ENCODE measurements at regions not wholly inside any gene's neighbourhood (a gene's known extent, or its start where the extent isn't known, plus 50 kb on each side); places are given as distances from the start of the nearest gene placed in this dataset.

DNA sequence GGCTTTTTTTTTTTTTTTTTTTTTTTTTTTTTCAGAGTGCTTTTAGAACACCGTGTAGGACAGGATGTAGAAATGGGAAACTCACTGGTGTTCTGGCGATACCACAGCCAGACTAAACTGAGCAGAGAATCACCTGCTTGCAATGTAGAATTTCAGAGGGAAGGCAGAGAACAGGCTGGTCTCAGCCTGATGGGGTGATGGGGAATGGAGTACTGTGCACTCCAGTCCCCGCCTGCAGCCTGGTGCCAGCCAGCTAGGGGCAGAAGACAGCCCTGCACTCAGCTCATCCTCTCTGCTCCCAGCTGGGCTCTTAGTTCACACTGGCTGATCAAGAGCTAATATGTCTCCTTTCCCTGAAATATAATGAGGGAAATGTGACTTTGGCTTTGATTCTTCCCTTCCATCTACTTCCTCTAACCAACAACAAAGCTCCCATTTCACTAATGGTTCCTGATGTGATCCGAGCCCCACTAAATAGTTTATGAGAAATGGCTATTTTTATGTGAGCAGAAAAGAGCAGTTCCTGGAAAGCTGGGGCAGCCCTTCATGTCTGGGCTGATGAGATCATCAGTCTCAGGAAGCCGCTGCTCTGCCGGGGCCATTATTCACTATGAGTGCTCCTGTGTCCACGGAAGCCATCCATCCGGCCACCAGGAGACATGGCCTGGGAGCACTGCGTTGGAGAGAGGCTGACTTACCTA, 209.7 kb downstream of the GADD45G start:
- Histone ChIP-seq H3K4me1 (ENCODE audit: control insufficient read depth, insufficient read depth, low read length) (no peaks in the 10 kb centered on the region), H3K4me3 (ENCODE audit: low read length) (no peak overlapping the region), H3K9me3 (ENCODE audit: control insufficient read depth, insufficient read depth, low read length) (no peaks in the 10 kb centered on the region), H3K36me3 (ENCODE audit: control insufficient read depth, insufficient read depth, low read length) (no peaks in the 10 kb centered on the region), H3K27me3 (ENCODE audit: control insufficient read depth, insufficient read depth, low read length) (no peaks in the 10 kb centered on the region), H3K27ac (ENCODE audit: low read length) (no peak overlapping the region)
- no CpG with 5 or more reads among the region's 9 CpGs for WGBS (ENCODE audit: insufficient coverage, insufficient read length)
- no peak for DNase-seq (ENCODE audit: low read depth, low spot score)

DNA sequence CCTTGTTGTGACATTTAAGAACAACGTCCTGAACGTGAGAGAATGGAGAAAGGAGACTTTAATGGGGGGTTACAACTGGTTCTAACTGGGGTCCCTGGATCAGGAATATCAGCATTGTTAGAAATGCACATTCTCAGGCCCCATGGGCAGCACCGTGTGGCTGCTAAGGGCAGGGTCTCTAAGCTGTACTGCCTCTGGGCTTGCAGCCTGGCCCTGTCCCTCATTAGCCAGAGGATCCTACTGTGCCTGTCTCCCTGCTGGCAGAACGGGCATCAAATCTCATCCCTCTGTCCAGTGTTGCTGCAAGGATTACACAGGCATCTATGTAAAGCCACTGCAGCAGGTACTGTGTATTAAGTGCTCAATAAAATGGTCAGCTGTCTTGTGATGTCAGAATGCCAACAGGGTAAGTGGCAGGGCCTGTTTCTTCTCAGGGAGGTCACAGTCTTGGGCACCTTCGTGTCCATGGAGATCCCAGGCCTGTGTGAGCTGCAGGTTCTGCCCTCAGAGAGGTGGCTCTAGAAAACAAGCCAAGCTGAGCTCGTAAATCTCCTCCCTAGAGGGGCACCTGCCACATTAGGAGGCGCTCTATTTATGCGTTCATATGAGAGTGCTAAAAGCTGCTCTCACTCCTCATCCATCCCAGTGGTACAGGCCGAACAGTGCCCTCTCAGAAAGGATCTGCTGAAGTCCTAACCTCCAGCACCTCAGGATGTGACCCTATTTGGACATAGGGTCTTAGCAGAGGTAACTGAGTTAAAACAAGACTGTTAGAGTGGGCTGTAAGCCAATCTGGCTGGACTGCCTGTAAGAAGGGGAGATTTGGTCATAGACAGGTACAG, 210.5 kb downstream of the GADD45G start:
- Histone ChIP-seq H3K9me3 (ENCODE audit: control insufficient read depth, insufficient read depth, low read length) (no peaks in the 10 kb centered on the region), H3K36me3 (ENCODE audit: control insufficient read depth, insufficient read depth, low read length) (no peaks in the 10 kb centered on the region), H3K4me1 (ENCODE audit: control insufficient read depth, insufficient read depth, low read length) (no peaks in the 10 kb centered on the region), H3K27me3 (ENCODE audit: control insufficient read depth, insufficient read depth, low read length) (no peaks in the 10 kb centered on the region), H3K4me3 (ENCODE audit: low read length) (no peak overlapping the region), H3K27ac (ENCODE audit: low read length) (no peak overlapping the region)
- no peak for DNase-seq (ENCODE audit: low read depth, low spot score)
- no CpG with 5 or more reads among the region's 9 CpGs for WGBS (ENCODE audit: insufficient coverage, insufficient read length)

DNA sequence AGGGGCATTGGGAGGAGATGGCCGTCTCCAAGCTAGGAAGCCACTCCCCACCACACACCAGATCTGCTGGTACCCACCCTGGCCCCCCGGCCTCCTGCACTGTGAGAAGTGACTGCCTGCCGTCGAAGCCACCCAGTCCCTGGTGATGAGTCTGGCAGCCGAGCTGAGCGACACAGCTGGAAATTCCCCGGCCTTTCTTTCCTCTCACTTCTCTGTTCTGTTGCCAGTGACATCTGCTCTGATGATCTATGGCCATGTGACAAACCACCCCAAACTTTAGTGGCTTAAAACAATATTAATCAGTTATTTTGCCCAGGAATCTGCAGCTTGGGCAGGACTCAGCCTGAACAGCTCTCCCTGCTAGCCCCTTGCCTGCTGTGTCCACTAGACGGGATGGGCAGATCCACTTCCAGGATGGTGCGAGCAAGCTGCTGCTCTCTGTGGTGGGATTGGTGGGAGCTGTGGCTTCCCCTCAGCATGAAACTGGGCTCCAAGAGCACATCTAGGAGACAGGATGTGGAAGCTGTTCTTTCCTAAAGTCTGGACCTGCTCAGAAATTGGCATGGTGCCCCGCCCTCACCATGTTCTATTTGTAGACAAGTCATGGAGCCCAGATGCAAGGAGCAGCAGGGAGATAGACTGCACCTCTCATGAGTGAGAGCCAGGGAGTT, 211.2 kb downstream of the GADD45G start:
- Histone ChIP-seq H3K27ac (ENCODE audit: low read length) (no peak overlapping the region), H3K4me3 (ENCODE audit: low read length) (no peak overlapping the region), H3K36me3 (ENCODE audit: control insufficient read depth, insufficient read depth, low read length) (no peaks in the 10 kb centered on the region), H3K4me1 (ENCODE audit: control insufficient read depth, insufficient read depth, low read length) (no peaks in the 10 kb centered on the region), H3K27me3 (ENCODE audit: control insufficient read depth, insufficient read depth, low read length) (no peaks in the 10 kb centered on the region), H3K9me3 (ENCODE audit: control insufficient read depth, insufficient read depth, low read length) (no peaks in the 10 kb centered on the region)
- no peak for DNase-seq (ENCODE audit: low read depth, low spot score)
- WGBS (ENCODE audit: insufficient coverage, insufficient read length), result no CpG with 5 or more reads among the region's 10 CpGs

DNA sequence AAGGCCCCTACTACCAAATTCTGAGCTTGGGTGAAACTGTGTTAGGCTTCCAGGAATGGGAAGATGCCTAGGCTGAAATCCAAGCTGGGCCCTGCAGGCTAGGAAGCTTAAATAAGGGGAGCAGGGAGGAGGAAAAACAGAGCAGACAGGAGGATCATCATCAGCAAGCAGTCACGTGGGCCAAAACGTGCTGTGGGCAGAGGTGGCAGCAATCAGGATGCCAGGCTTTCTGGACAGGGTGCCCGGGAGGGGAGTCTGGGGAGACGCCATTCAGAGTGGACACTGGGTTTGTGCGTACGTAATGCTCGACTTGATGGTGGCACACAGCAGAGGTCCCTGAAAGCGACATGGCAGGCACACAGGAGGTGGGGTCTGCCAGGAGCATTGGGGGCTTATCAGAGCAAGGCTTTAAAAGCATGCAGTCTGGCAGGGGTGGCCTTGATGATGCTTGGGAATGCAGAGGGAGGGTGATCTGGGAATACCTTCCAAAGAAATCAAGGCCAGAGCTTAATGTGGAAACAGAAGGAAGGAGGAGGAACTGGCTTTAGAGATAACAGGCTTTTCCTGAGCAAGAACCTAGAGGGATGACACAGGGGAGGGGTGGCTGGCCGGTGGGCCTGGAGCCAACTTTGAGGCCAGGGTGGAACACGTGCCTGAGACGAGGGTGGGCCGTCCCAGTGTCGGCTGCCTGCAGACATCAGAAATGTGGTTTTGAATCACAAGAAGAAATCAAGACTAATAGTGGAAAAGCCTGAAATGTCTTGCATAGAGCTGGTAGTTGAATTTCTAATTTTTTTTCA, 212.5 kb downstream of the GADD45G start:
- H3K27me3 ChIP-seq (ENCODE audit: control insufficient read depth, insufficient read depth, low read length), result no peaks in the 10 kb centered on the region
- no peaks in the 10 kb centered on the region for H3K9me3 ChIP-seq (ENCODE audit: control insufficient read depth, insufficient read depth, low read length)
- no peak for DNase-seq (ENCODE audit: low read depth, low spot score)
- H3K4me1 ChIP-seq (ENCODE audit: control insufficient read depth, insufficient read depth, low read length), result no peaks in the 10 kb centered on the region
- H3K27ac ChIP-seq (ENCODE audit: low read length), result no peak overlapping the region
- H3K36me3 ChIP-seq (ENCODE audit: control insufficient read depth, insufficient read depth, low read length), result no peaks in the 10 kb centered on the region
- WGBS (ENCODE audit: insufficient coverage, insufficient read length), result no CpG with 5 or more reads among the region's 13 CpGs
- H3K4me3 ChIP-seq (ENCODE audit: low read length), result no peak overlapping the region

DNA sequence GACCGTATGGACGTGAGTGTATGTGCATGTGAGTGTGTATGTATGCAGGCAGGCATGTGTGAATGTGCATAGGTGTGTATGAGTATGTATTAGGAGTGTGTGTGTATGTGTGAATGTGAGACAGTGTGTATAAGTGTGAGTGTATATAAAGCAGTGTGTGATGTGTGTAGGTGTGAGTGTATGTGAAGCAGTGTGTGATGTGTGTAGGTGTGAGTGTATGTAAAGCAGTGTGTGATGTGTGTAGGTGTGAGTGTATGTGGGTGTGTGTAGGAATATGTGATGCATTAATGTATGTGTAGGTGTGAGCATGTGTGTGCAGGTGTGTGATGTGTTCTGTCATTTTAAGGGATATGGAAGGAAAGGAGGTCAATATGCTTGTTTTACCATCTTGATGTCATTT, 215.5 kb downstream of the GADD45G start:
- DNase-seq (ENCODE audit: low read depth, low spot score), result no peak
- no peaks in the 10 kb centered on the region for H3K36me3 ChIP-seq (ENCODE audit: control insufficient read depth, insufficient read depth, low read length)
- no peaks in the 10 kb centered on the region for H3K4me1 ChIP-seq (ENCODE audit: control insufficient read depth, insufficient read depth, low read length)
- WGBS (ENCODE audit: insufficient coverage, insufficient read length), result no CpG with 5 or more reads among the region's 2 CpGs
- H3K27ac ChIP-seq (ENCODE audit: low read length), result no peak overlapping the region
- H3K9me3 ChIP-seq (ENCODE audit: control insufficient read depth, insufficient read depth, low read length), result no peaks in the 10 kb centered on the region
- H3K4me3 ChIP-seq (ENCODE audit: low read length), result no peak overlapping the region
- no peaks in the 10 kb centered on the region for H3K27me3 ChIP-seq (ENCODE audit: control insufficient read depth, insufficient read depth, low read length)

DNA sequence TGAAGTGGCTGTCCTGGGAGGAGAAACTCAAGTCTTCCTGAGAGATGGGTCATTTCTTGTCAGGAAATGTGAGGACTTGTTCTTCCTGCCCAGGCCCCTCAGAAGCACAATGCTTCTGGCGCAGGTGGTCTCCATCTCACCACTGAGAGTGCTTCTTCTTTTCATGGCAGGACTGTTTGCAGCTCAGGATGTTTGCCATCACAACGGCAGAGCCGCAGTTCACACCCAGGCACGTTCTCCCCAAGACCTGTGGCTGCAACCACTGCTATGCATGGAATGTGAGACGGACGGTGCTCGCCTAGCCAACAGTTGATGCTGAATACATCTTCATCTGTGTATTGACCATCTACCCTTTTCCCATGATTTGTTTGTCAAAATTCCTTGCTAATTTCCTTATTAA, 216.3 kb downstream of the GADD45G start:
- peak; percentile 16 for DNase-seq (ENCODE audit: low read depth, low spot score)

DNA sequence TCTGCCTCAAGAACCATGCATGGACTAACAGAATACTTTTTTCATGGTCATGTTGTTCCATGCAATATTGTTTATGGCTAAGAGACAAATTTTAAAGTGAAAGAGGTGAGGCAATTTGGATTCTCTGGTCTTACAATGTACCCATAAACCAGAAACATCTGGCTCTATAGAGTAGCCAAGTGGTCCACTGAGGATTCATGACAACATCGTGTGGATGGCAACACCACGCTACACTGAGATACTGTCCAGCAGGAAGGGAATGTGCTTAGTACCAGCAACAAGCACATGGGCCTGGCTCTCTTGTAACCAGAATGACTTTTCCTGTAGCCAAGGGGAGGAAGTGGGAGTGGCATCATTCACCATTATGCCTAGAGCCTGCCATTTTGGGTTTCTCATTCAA, 218.2 kb downstream of the GADD45G start:
- Histone ChIP-seq H3K4me3 (ENCODE audit: low read length) (no peak overlapping the region), H3K27me3 (ENCODE audit: control insufficient read depth, insufficient read depth, low read length) (no peaks in the 10 kb centered on the region), H3K9me3 (ENCODE audit: control insufficient read depth, insufficient read depth, low read length) (no peaks in the 10 kb centered on the region), H3K36me3 (ENCODE audit: control insufficient read depth, insufficient read depth, low read length) (no peaks in the 10 kb centered on the region), H3K27ac (ENCODE audit: low read length) (no peak overlapping the region), H3K4me1 (ENCODE audit: control insufficient read depth, insufficient read depth, low read length) (no peaks in the 10 kb centered on the region)
- no CpG with 5 or more reads among the region's 2 CpGs for WGBS (ENCODE audit: insufficient coverage, insufficient read length)
- no peak for DNase-seq (ENCODE audit: low read depth, low spot score)

More for the DNA sequence above, 216.3 kb downstream of the GADD45G start:
- Histone ChIP-seq H3K9me3 (ENCODE audit: control insufficient read depth, insufficient read depth, low read length) (no peaks in the 10 kb centered on the region), H3K4me3 (ENCODE audit: low read length) (no peak overlapping the region), H3K4me1 (ENCODE audit: control insufficient read depth, insufficient read depth, low read length) (no peaks in the 10 kb centered on the region), H3K27me3 (ENCODE audit: control insufficient read depth, insufficient read depth, low read length) (no peaks in the 10 kb centered on the region), H3K36me3 (ENCODE audit: control insufficient read depth, insufficient read depth, low read length) (no peaks in the 10 kb centered on the region), H3K27ac (ENCODE audit: low read length) (no peak overlapping the region)
- WGBS (ENCODE audit: insufficient coverage, insufficient read length), result no CpG with 5 or more reads among the region's 7 CpGs

DNA sequence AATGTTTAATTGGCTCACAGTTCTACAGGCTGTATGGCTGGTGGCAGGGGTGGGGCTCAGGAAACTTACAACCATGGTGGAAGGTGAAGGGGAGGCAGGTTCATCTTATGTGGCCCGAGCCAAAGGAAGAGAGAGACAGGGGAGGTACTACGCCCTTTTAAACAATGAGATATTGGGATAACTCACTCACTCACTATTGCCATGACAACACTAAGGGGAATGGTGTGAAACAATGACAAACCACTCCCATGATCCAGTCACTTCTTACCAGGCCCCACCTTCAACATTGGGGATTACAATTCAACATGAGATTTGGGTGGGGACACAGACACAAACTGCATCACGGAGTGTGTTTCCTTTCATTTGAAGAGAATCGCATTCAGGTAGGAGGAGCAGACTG, 220.9 kb downstream of the GADD45G start:
- Histone ChIP-seq H3K4me3 (ENCODE audit: low read length) (no peak overlapping the region), H3K4me1 (ENCODE audit: control insufficient read depth, insufficient read depth, low read length) (no peaks in the 10 kb centered on the region), H3K36me3 (ENCODE audit: control insufficient read depth, insufficient read depth, low read length) (no peaks in the 10 kb centered on the region), H3K27ac (ENCODE audit: low read length) (no peak overlapping the region), H3K27me3 (ENCODE audit: control insufficient read depth, insufficient read depth, low read length) (no peaks in the 10 kb centered on the region), H3K9me3 (ENCODE audit: control insufficient read depth, insufficient read depth, low read length) (no peaks in the 10 kb centered on the region)
- DNase-seq (ENCODE audit: low read depth, low spot score), result no peak
- WGBS (ENCODE audit: insufficient coverage, insufficient read length), result no CpG with 5 or more reads among the region's 4 CpGs

DNA sequence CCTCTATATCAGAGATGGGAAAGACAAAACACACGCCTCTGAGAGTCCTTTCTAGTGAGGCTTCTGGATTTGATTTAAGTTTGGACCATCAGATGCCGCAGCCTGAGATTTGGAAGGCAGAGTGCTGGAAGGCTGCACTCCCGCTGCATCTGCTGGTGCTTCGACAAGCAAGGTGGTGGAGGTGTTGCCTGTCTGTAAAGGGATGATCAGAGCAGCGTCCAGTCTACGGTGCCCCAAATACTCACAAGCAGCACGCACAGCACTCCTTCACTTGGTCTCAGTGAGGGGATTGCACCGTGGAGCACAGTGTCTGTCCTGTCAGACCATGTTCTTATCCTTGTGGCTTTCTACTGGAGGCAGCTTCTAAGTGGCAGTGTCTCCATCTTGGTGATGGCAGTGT, 221.4 kb downstream of the GADD45G start:
- DNase-seq (ENCODE audit: low read depth, low spot score), result no peak
- no CpG with 5 or more reads among the region's 8 CpGs for WGBS (ENCODE audit: insufficient coverage, insufficient read length)

DNA sequence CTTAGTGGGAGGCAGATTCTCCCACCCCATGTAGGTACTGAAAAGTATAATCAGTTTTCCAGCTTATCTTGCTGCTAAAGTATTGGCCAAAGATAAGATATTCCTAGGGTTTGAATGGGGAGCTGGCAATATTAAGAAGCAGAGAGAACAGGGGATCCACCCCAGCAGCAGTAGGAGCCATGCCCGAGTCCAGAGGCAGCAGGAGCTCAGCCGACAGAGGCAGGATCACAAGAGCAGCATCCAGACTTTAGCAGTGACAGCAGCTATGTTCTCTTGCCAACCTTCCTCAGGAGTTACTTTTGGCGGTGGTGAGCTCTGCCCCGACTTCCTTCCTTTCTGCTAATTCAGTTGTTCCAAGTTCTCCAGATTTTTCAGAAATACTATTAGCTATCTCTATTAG, 224.5 kb downstream of the GADD45G start:
- no peaks in the 10 kb centered on the region for H3K9me3 ChIP-seq (ENCODE audit: control insufficient read depth, insufficient read depth, low read length)
- no peaks in the 10 kb centered on the region for H3K4me1 ChIP-seq (ENCODE audit: control insufficient read depth, insufficient read depth, low read length)
- H3K27me3 ChIP-seq (ENCODE audit: control insufficient read depth, insufficient read depth, low read length), result no peaks in the 10 kb centered on the region
- no CpG with 5 or more reads among the region's 4 CpGs for WGBS (ENCODE audit: insufficient coverage, insufficient read length)
- no peak overlapping the region for H3K4me3 ChIP-seq (ENCODE audit: low read length)
- no peak for DNase-seq (ENCODE audit: low read depth, low spot score)
- H3K27ac ChIP-seq (ENCODE audit: low read length), result no peak overlapping the region
- no peaks in the 10 kb centered on the region for H3K36me3 ChIP-seq (ENCODE audit: control insufficient read depth, insufficient read depth, low read length)

More for the DNA sequence above, 221.4 kb downstream of the GADD45G start:
- no peaks in the 10 kb centered on the region for H3K36me3 ChIP-seq (ENCODE audit: control insufficient read depth, insufficient read depth, low read length)
- H3K27me3 ChIP-seq (ENCODE audit: control insufficient read depth, insufficient read depth, low read length), result no peaks in the 10 kb centered on the region
- no peaks in the 10 kb centered on the region for H3K9me3 ChIP-seq (ENCODE audit: control insufficient read depth, insufficient read depth, low read length)
- no peak overlapping the region for H3K27ac ChIP-seq (ENCODE audit: low read length)
- H3K4me1 ChIP-seq (ENCODE audit: control insufficient read depth, insufficient read depth, low read length), result no peaks in the 10 kb centered on the region
- no peak overlapping the region for H3K4me3 ChIP-seq (ENCODE audit: low read length)
